MM.1S (cell line): ENCODE measurements at regions not wholly inside any gene's neighbourhood (a gene's known extent, or its start where the extent isn't known, plus 50 kb on each side); places are given as distances from the start of the nearest gene placed in this dataset.
"Not testable (repeated sequence)": the region's sequence is repeated elsewhere in the genome, so short reads cannot be mapped to it uniquely, and the experiment has no call there.

ENCODE experiments used
- DNase-seq: peaks from one replicate; pipeline ENCODE4 v3.0.0-alpha.2; 2015
- H2AFZ ChIP-seq: fragments of 300-600 bp; sonication (generic); 2 replicates; pipeline ENCODE4 v1.6.0; 2016; ENCODE audit warnings: antibody characterized with exemption, low read length
- H3F3A ChIP-seq: fragments of 300-600 bp; sonication (generic); 2 replicates; pipeline ENCODE4 v1.6.1; 2016; ENCODE audit warnings: mild to moderate bottlenecking, antibody characterized with exemption, low read length, moderate library complexity, mixed read lengths; ENCODE audit not compliant: insufficient read depth
- H3K27ac ChIP-seq: fragments of 300-600 bp; sonication (generic); 2 replicates; pipeline ENCODE4 v1.5.1; 2016; ENCODE audit warnings: mild to moderate bottlenecking, low read length
- H3K27me3 ChIP-seq: fragments of 300-600 bp; sonication (generic); replicated peaks from 2 replicates; pipeline ENCODE4 v1.6.0; 2016; ENCODE audit warnings: low read length; ENCODE audit not compliant: insufficient read depth
- H3K36me3 ChIP-seq: fragments of 300-600 bp; sonication (generic); replicated peaks from 2 replicates; pipeline ENCODE4 v1.6.1; 2016; ENCODE audit warnings: mild to moderate bottlenecking, low read length, mixed read lengths; ENCODE audit not compliant: insufficient read depth
- H3K4me1 ChIP-seq: fragments of 300-600 bp; sonication (generic); 2 replicates; pipeline ENCODE4 v1.6.1; 2016; ENCODE audit warnings: low read length, mixed read lengths
- H3K4me2 ChIP-seq: fragments of 300-600 bp; sonication (generic); 2 replicates; pipeline ENCODE4 v1.6.0; 2016; ENCODE audit warnings: low read depth, low read length
- H3K4me3 ChIP-seq: fragments of 300-600 bp; sonication (generic); 2 replicates; pipeline ENCODE4 v1.5.1; 2016; ENCODE audit warnings: low read length, mixed read lengths
- H3K79me2 ChIP-seq: fragments of 300-600 bp; sonication (generic); 2 replicates; pipeline ENCODE4 v1.6.1; 2016; ENCODE audit warnings: mixed run types, low read length, mixed read lengths
- H3K9ac ChIP-seq: fragments of 300-600 bp; sonication (generic); 2 replicates; pipeline ENCODE4 v1.6.1; 2016; ENCODE audit warnings: low read length, mixed read lengths
- H3K9me2 ChIP-seq: fragments of 300-600 bp; sonication (generic); replicated peaks from 2 replicates; pipeline ENCODE4 v1.6.1; 2016; ENCODE audit warnings: mild to moderate bottlenecking, low read length, mixed read lengths; ENCODE audit not compliant: insufficient read depth
- H3K9me3 ChIP-seq: fragments of 300-600 bp; sonication (generic); replicated peaks from 2 replicates; pipeline ENCODE4 v1.6.1; 2016; ENCODE audit warnings: mild to moderate bottlenecking, low read length, mixed read lengths; ENCODE audit not compliant: insufficient read depth
- H4K20me1 ChIP-seq: fragments of 300-600 bp; sonication (generic); 2 replicates; pipeline ENCODE4 v1.6.1; 2016; ENCODE audit warnings: mild to moderate bottlenecking, low read length, moderate library complexity, mixed read lengths; ENCODE audit not compliant: insufficient read depth
- CTCF ChIP-seq: fragments of 300-600 bp; sonication (generic); IDR thresholded peaks from 2 replicates; pipeline ENCODE4 v1.5.1; 2016; ENCODE audit warnings: antibody characterized with exemption, low read length, mixed read lengths
- EZH2 ChIP-seq: fragments of 300-600 bp; sonication (generic); optimal IDR thresholded peaks from 2 replicates; pipeline ENCODE3; 2017; ENCODE audit warnings: low read depth, mild to moderate bottlenecking, antibody characterized with exemption, low read length, mixed read lengths
- EZH2phosphoT487 ChIP-seq: fragments of 300-600 bp; sonication (generic); IDR thresholded peaks from 2 replicates; pipeline ENCODE4 v1.6.1; 2018; ENCODE audit warnings: antibody characterized with exemption, low read length

- Histone ChIP-seq H3K4me2 (no peak overlapping the region), H3F3A (no peaks in the 10 kb centered on the region), H3K27me3 (no peaks in the 10 kb centered on the region), H3K36me3 (no peaks in the 10 kb centered on the region), H4K20me1 (no peaks in the 10 kb centered on the region), H3K4me1 (no peaks in the 10 kb centered on the region), H3K27ac (no peak overlapping the region), H3K9me3 (no peaks in the 10 kb centered on the region), H3K4me3 (no peak overlapping the region), H3K79me2 (no peaks in the 10 kb centered on the region), H3K9me2 (no peaks in the 10 kb centered on the region), H3K9ac (no peak overlapping the region), H2AFZ (no peak overlapping the region)
- TF ChIP-seq CTCF, result no peak
- no peak for TF ChIP-seq EZH2
- TF ChIP-seq EZH2phosphoT487, result no peak
- no peak for DNase-seq
Measured at GRCh38 chr14:26655128-26655527, 57.3 kb upstream of the NOVA1 start.

- no peaks in the 10 kb centered on the region for H3K36me3 ChIP-seq
- H3K9ac ChIP-seq, result no peak overlapping the region
- H3K9me2 ChIP-seq, result no peaks in the 10 kb centered on the region
- H2AFZ ChIP-seq, result no peak overlapping the region
- H3F3A ChIP-seq, result no peaks in the 10 kb centered on the region
- no peak for DNase-seq
- no peak overlapping the region for H3K27ac ChIP-seq
- no peaks in the 10 kb centered on the region for H3K4me1 ChIP-seq
- H3K9me3 ChIP-seq, result no peaks in the 10 kb centered on the region
- H3K27me3 ChIP-seq, result no peaks in the 10 kb centered on the region
- H3K79me2 ChIP-seq, result no peaks in the 10 kb centered on the region
- no peak overlapping the region for H3K4me2 ChIP-seq
- TF ChIP-seq EZH2, result no peak
- no peak for TF ChIP-seq EZH2phosphoT487
- TF ChIP-seq CTCF, result no peak
- no peaks in the 10 kb centered on the region for H4K20me1 ChIP-seq
- no peak overlapping the region for H3K4me3 ChIP-seq
Measured at GRCh38 chr14:26663506-26663905, 65.7 kb upstream of the NOVA1 start.

GRCh38 chr14:26678732-26679420 lies 81.0 kb upstream of the NOVA1 start:
- not testable (repeated sequence) for H3K36me3 ChIP-seq, H3K27me3 ChIP-seq, H3K9ac ChIP-seq, H4K20me1 ChIP-seq, DNase-seq, H3F3A ChIP-seq, H3K9me3 ChIP-seq, H3K9me2 ChIP-seq, H3K27ac ChIP-seq, H2AFZ ChIP-seq, H3K4me3 ChIP-seq, H3K4me1 ChIP-seq, H3K79me2 ChIP-seq, H3K4me2 ChIP-seq

GRCh38 chr14:26685401-26685800 lies 87.6 kb upstream of the NOVA1 start:
- no peak for DNase-seq
- no peaks in the 10 kb centered on the region for H3K4me1 ChIP-seq
- no peaks in the 10 kb centered on the region for H3K9me2 ChIP-seq
- H3K4me3 ChIP-seq, result no peak overlapping the region
- no peaks in the 10 kb centered on the region for H3K36me3 ChIP-seq
- H3K9ac ChIP-seq, result no peak overlapping the region
- no peak for TF ChIP-seq EZH2phosphoT487
- no peak for TF ChIP-seq CTCF
- no peak overlapping the region for H3K27ac ChIP-seq
- H3K9me3 ChIP-seq, result no peaks in the 10 kb centered on the region
- no peaks in the 10 kb centered on the region for H3K79me2 ChIP-seq
- no peak overlapping the region for H2AFZ ChIP-seq
- H3F3A ChIP-seq, result no peaks in the 10 kb centered on the region
- H3K27me3 ChIP-seq, result no peaks in the 10 kb centered on the region
- H3K4me2 ChIP-seq, result no peak overlapping the region
- no peaks in the 10 kb centered on the region for H4K20me1 ChIP-seq
